ENCODE measurements at regions not wholly inside any gene's neighbourhood (a gene's known extent, or its start where the extent isn't known, plus 50 kb on each side); places are given as distances from the start of the nearest gene placed in this dataset.
"Not testable (repeated sequence)": the region's sequence is repeated elsewhere in the genome, so short reads cannot be mapped to it uniquely, and the experiment has no call there.

DNA sequence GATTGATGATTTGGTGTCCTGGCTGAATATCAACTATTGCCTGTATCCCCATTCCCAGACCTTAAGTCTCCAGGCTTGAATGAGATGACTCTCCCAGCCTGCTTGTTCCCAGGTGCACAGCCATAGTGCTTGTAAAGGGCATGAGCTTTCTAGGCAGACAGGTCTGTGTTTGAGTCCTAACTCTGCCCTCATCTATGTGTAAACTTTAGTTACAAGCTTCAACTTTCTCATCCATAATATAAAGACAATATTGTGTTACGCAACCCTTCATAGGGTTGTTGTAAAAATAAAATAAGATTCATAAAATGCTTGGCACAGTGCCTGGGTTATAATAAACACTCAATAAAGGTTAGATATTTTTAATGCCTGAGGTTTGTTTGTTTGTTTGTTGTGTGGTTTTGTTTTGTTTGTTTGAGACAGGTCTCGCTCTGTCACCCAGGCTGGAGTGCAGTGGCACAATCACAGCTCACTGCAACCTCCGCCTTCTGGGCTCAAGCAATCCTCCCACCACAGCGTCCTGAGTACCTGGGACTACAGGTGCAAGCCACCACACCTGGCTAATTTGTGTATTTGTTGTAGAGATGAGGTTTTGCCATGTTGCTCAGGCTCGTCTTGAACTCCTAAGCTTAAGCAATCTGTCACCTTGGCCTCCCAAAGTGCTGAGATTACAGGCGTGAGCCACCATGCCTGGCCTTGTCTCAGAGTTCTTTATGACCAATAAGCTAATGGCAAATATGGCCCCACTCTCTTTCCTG lies 89.4 kb upstream of the MAPRE2 start:
- Histone ChIP-seq H3K27ac (no peak overlapping the region), H3K9me3 (replicated peaks in 1 of 3) (no peaks in the 10 kb centered on the region), H3K27me3 (no peaks in the 10 kb centered on the region), H3K4me3 (no peak overlapping the region), H3K36me3 (replicated peaks in 1 of 2) (no peaks in the 10 kb centered on the region), H3K4me1 (replicated peaks in 1 of 2) (no peaks in the 10 kb centered on the region)
- no peak for TF ChIP-seq POLR2A (IDR thresholded peaks at IDR 0.05)
- TF ChIP-seq, protein P1, sequence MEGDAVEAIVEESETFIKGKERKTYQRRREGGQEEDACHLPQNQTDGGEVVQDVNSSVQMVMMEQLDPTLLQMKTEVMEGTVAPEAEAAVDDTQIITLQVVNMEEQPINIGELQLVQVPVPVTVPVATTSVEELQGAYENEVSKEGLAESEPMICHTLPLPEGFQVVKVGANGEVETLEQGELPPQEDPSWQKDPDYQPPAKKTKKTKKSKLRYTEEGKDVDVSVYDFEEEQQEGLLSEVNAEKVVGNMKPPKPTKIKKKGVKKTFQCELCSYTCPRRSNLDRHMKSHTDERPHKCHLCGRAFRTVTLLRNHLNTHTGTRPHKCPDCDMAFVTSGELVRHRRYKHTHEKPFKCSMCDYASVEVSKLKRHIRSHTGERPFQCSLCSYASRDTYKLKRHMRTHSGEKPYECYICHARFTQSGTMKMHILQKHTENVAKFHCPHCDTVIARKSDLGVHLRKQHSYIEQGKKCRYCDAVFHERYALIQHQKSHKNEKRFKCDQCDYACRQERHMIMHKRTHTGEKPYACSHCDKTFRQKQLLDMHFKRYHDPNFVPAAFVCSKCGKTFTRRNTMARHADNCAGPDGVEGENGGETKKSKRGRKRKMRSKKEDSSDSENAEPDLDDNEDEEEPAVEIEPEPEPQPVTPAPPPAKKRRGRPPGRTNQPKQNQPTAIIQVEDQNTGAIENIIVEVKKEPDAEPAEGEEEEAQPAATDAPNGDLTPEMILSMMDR (IDR thresholded peaks at IDR 0.05), result no peak
- intact Hi-C loops (cut with DNase I), result no loop called here
- no peak for DNase-seq
- 83 to 97% (median 93%) methylated on average over 6 of the region's 6 CpGs for WGBS, 4 donors

DNA sequence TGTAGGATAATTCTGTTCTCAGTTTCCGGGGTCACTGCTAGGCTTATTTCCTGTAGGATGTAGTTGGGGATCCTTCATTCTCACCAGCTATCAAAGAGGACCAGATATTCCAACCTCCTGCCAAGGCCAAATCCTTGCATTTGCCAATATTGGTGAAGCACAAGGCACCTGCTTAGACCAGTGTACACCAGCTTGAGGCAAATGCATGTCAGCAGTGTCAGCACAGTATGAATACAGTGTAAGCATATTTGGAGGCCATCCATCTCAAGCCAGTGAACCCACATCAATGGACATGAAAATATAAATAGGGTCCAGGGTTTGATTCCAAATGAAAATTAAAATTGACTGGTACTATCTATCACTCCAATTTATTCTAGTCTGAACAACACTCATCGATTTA lies 88.0 kb upstream of the MAPRE2 start:
- no peak overlapping the region for H3K27ac ChIP-seq
- TF ChIP-seq POLR2A (IDR thresholded peaks at IDR 0.05), result no peak
- TF ChIP-seq, protein P1 (IDR thresholded peaks at IDR 0.05), result no peak
- H3K9me3 ChIP-seq (replicated peaks in 1 of 3), result no peaks in the 10 kb centered on the region
- DNase-seq, result no peak
- no peak overlapping the region for H3K4me3 ChIP-seq
- intact Hi-C loops (cut with DNase I), result no loop called here
- no peaks in the 10 kb centered on the region for H3K36me3 ChIP-seq (replicated peaks in 1 of 2)
- H3K4me1 ChIP-seq (replicated peaks in 1 of 2), result no peaks in the 10 kb centered on the region
- H3K27me3 ChIP-seq, result no peaks in the 10 kb centered on the region
- WGBS, 4 donors, result 69 to 89% (median 77%) methylated on average over 2 of the region's 2 CpGs

DNA sequence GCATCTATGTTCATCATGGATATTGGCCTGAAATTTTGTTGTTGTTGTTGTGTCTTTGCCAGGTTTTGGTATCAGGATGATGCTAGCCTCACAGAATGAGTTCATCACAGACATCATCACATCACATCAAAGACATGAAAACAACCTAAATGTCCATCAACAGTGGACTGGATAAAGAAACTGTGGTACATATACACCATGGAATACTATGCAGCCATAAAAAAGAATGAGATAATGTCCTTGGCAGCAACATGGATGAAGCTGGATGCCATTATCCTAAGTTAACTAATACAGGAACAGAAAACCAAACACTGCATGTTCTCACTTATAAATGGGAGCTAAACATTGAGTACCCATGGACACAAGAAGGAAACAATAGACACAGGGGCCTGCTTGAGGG lies 85.7 kb upstream of the MAPRE2 start:
- H3K4me1 ChIP-seq (replicated peaks in 1 of 2); DNase-seq; intact Hi-C loops (cut with DNase I); H3K9me3 ChIP-seq (replicated peaks in 1 of 3); H3K27ac ChIP-seq; H3K27me3 ChIP-seq; H3K36me3 ChIP-seq (replicated peaks in 1 of 2): not testable (repeated sequence)
- peak overlapping the region in 1 of 4 donors; percentile 6 for H3K4me3 ChIP-seq

DNA sequence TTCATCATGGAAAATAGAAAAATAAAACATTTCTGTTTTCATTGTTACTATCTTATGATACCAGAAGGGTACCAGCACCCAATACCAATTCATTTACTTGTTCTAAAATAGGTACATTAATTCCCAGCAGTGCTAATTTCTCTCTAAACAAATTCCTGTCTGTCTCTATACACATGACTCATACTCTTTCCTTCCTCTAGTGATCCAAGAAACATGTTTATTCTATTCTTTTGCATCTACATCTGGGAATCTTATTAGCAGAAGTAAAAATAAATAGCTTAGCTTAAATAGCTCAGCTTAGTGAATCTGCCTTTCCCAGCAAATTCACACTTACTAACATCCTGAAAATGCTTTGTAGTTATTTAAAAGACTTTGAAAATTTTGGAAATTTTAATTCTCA lies 84.5 kb upstream of the MAPRE2 start:
- H3K27ac ChIP-seq, result no peak overlapping the region
- TF ChIP-seq POLR2A (IDR thresholded peaks at IDR 0.05), result no peak
- TF ChIP-seq, protein P1 (IDR thresholded peaks at IDR 0.05), result no peak
- intact Hi-C loops (cut with DNase I), result no loop called here
- no peaks in the 10 kb centered on the region for H3K9me3 ChIP-seq (replicated peaks in 1 of 3)
- DNase-seq, result no peak
- H3K36me3 ChIP-seq (replicated peaks in 1 of 2), result no peaks in the 10 kb centered on the region
- H3K4me3 ChIP-seq, result no peak overlapping the region
- no peaks in the 10 kb centered on the region for H3K4me1 ChIP-seq (replicated peaks in 1 of 2)
- H3K27me3 ChIP-seq, result no peaks in the 10 kb centered on the region

DNA sequence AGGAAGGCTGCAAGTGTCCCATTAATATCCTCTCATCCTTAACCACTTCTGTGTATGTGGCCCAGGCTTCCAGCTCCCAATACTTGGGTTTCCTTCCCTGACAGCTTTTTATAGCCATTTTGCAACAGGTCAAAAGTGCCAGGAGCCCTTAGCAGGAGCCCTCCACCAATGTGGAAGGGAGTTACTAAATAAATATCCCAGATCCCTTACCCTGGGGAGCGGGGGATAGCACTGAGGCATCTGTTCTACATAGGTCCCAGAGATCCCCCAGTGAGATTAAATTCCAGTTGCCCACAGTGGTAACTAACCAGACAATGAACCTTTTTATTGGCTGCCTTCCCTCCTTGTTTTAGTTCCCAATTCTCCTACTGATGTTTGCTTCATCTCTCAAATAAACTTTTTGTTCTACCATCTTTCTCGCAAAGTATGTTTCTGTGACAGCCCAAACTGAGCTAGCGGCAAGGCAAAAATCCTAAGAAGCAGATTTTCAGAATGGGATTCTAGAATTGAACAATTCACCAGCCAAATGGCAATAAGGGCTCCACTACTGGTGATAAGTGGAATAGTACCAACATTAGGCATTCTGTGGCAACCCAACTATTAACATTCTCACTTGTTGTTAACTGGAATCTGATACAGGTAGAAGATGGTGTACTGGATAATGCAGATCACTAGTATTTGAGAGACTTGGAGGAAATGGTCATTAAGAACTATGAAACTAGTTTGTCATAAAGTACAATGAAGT lies 83.9 kb upstream of the MAPRE2 start:
- Histone ChIP-seq H3K36me3 (replicated peaks in 1 of 2) (no peaks in the 10 kb centered on the region), H3K4me3 (no peak overlapping the region), H3K27ac (no peak overlapping the region), H3K27me3 (no peaks in the 10 kb centered on the region), H3K4me1 (replicated peaks in 1 of 2) (no peaks in the 10 kb centered on the region), H3K9me3 (replicated peaks in 1 of 3) (no peaks in the 10 kb centered on the region)
- no peak for DNase-seq
- no peak for TF ChIP-seq POLR2A (IDR thresholded peaks at IDR 0.05)
- TF ChIP-seq, protein P1 (IDR thresholded peaks at IDR 0.05), result no peak
- WGBS, 4 donors, result 85 to 92% (median 88%) methylated on average over 3 of the region's 3 CpGs
- intact Hi-C loops (cut with DNase I), result no loop called here
